ENCODE measurements at regions not wholly inside any gene's neighbourhood (a gene's known extent, or its start where the extent isn't known, plus 50 kb on each side); places are given as distances from the start of the nearest gene placed in this dataset.

DNA sequence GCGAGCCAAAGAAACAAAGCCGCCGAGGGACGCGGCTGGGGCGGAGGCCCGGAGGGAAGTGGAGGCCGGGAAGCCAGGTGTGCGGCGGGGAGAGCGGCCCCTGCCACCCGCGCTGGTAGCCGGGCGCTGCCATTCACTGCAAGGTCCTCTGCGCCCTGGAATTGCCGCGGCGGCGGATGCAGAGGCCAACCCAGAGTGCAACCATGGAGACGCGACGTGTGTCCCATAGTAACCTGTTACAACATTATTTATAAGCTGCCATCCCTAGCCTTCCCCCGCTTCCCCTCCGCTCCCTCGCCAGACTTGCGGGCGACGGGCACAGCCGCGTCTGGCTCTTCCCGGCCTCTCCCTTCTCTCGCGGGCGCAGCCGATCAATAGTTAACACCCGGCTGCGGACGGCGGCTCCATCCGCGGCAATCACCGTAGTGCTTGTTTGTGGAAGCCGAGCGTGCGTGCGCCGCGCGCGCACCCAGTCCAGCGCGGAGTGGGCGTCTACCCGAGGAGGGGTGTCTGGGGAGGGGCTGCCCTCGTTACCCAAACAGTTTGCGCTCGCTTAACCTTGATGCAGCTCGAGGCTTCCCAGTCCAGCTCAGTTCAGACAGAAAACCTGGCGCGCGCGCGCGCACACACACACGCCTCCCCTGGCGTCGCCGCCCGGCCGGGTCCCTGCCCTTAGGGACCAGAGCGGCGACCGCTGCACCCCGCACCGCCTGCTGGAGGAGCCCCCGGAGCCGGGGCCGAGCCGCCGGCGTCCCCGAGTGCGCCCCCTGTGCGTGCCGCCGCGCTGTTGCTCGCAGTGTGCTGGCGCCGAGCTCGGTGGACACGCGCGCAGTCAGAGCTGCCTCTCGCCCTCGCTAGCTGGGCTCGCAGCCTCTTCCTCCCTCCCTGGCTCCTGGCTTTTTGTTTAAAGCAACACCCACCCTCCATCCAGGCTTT is 165.4 kb upstream of the DPP6 start:
- no peak overlapping the region for H3K4me3 ChIP-seq (ENCODE audit: low read depth, low read length)
- CTCF ChIA-PET, result no interaction called here
- H3K4me1 ChIP-seq (ENCODE audit: control insufficient read depth, insufficient read depth, low read length), result no peaks in the 10 kb centered on the region
- POLR2A ChIA-PET, result no interaction called here
- H3K27ac ChIP-seq (ENCODE audit: extremely low read depth, low read depth, low read length), result no peak overlapping the region
- H3K9me3 ChIP-seq (ENCODE audit: control insufficient read depth, insufficient read depth, low read depth, low read length), result no peaks in the 10 kb centered on the region
- no peak for TF ChIP-seq ZNF792 (tag by site-specific recombination; IDR thresholded peaks at IDR 0.05)
- TF ChIP-seq, protein P1, sequence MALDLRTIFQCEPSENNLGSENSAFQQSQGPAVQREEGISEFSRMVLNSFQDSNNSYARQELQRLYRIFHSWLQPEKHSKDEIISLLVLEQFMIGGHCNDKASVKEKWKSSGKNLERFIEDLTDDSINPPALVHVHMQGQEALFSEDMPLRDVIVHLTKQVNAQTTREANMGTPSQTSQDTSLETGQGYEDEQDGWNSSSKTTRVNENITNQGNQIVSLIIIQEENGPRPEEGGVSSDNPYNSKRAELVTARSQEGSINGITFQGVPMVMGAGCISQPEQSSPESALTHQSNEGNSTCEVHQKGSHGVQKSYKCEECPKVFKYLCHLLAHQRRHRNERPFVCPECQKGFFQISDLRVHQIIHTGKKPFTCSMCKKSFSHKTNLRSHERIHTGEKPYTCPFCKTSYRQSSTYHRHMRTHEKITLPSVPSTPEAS (tag by site-specific recombination; IDR thresholded peaks at IDR 0.05), result no peak
- TF ChIP-seq, protein P2, sequence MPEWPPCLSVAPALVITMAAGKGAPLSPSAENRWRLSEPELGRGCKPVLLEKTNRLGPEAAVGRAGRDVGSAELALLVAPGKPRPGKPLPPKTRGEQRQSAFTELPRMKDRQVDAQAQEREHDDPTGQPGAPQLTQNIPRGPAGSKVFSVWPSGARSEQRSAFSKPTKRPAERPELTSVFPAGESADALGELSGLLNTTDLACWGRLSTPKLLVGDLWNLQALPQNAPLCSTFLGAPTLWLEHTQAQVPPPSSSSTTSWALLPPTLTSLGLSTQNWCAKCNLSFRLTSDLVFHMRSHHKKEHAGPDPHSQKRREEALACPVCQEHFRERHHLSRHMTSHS (tag by site-specific recombination; IDR thresholded peaks at IDR 0.05), result no peak
- no peak for TF ChIP-seq ZNF654 (tag by site-specific recombination; IDR thresholded peaks at IDR 0.05; ENCODE audit: low read depth)
- no peak for TF ChIP-seq ZNF623 (tag by site-specific recombination; IDR thresholded peaks at IDR 0.05)
- H3K36me3 ChIP-seq (ENCODE audit: control insufficient read depth in 2 of 2, insufficient read depth in 1 of 2, low read length in 2 of 2), result no peaks in the 10 kb centered on the region

DNA sequence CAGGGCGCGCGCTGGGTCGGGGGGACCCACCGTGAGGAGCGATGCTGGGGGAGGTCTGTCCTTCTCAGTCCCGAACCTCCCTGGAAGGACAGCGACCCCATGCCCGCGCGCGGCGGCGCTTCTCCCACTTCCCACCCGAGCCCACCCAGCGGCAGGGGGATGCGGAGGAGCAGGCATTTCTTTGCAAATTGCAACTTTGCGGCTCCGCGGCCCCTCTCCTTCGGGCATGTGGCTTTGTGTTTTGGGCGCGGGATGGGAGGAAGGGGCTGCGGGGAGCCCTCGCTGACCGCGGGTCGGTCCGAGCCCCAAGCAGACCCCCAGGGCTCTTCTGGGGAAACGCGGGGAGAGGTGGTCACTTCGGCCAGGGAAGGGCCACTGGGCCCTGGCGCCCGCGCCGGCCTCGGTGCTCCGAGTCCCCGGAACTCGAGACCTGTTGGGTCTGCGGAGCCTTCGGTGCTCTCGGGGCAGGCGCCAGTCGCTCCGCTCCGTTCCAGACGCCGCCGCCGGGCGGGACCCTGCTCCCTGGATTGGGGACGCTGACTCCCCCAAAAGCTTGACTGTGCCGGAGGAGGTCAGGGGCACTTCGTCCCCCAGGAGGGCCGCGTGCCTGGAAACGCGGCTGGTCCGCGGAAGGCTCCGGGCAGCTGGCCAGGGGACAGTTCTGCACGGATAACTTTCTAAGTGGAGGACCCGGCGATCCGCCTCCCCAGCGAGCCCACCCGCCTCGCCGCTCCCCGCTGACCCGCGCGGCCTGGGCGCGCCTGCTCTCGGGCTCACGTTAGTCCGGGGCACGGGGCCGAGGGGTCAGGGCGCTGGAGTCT is 164.2 kb upstream of the DPP6 start:
- no peak overlapping the region for H3K4me3 ChIP-seq (ENCODE audit: low read depth, low read length)
- no peaks in the 10 kb centered on the region for H3K4me1 ChIP-seq (ENCODE audit: control insufficient read depth, insufficient read depth, low read length)
- POLR2A ChIA-PET, result no interaction called here
- no peaks in the 10 kb centered on the region for H3K36me3 ChIP-seq (ENCODE audit: control insufficient read depth in 2 of 2, insufficient read depth in 1 of 2, low read length in 2 of 2)
- no peak overlapping the region for H3K27ac ChIP-seq (ENCODE audit: extremely low read depth, low read depth, low read length)
- no peaks in the 10 kb centered on the region for H3K9me3 ChIP-seq (ENCODE audit: control insufficient read depth, insufficient read depth, low read depth, low read length)
- TF ChIP-seq ZNF561 (tag by site-specific recombination; IDR thresholded peaks at IDR 0.05; ENCODE audit: borderline replicate concordance) (no peak), HOXA7 (CRISPR knock-in tag; IDR thresholded peaks at IDR 0.05; ENCODE audit: borderline replicate concordance) (no peak)
- CTCF ChIA-PET, result no interaction called here

DNA sequence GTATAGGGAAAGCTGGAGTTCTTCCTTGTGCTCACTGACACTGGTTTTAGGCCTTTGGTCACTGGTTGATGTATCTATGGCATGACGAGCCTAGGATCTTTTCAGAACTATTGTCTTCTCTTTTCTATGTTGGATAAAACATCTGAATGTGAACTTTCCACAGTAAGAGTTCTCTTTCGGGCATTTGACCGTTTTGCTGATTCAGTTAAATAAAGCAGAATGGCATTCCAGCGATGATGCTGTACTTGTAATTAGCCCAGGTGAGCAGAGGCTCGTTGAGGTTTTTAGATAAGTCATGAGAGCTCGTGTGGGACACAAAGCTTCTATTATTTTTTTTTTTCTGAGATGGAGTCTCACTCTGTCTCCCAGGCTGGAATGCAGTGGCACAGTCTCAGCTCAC is 160.2 kb upstream of the DPP6 start:
- ChIA-PET CTCF (interaction anchor here (0.5 kb wide), 1 partner anchor 715 kb away, joined by 3 read pairs; no protein-coding TSS in a partner anchor), POLR2A (no interaction called here)
- no peaks in the 10 kb centered on the region for H3K4me1 ChIP-seq (ENCODE audit: control insufficient read depth, insufficient read depth, low read length)
- no peaks in the 10 kb centered on the region for H3K36me3 ChIP-seq (ENCODE audit: control insufficient read depth in 2 of 2, insufficient read depth in 1 of 2, low read length in 2 of 2)
- TF ChIP-seq ZNF146 (tag by site-specific recombination; IDR thresholded peaks at IDR 0.05), result no peak
- TF ChIP-seq, protein P3, sequence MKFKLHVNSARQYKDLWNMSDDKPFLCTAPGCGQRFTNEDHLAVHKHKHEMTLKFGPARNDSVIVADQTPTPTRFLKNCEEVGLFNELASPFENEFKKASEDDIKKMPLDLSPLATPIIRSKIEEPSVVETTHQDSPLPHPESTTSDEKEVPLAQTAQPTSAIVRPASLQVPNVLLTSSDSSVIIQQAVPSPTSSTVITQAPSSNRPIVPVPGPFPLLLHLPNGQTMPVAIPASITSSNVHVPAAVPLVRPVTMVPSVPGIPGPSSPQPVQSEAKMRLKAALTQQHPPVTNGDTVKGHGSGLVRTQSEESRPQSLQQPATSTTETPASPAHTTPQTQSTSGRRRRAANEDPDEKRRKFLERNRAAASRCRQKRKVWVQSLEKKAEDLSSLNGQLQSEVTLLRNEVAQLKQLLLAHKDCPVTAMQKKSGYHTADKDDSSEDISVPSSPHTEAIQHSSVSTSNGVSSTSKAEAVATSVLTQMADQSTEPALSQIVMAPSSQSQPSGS (tag by site-specific recombination; IDR thresholded peaks at IDR 0.05; ENCODE audit: low read depth), result no peak
- no peak for TF ChIP-seq HOXA7 (CRISPR knock-in tag; IDR thresholded peaks at IDR 0.05; ENCODE audit: borderline replicate concordance)
- TF ChIP-seq, protein P4, sequence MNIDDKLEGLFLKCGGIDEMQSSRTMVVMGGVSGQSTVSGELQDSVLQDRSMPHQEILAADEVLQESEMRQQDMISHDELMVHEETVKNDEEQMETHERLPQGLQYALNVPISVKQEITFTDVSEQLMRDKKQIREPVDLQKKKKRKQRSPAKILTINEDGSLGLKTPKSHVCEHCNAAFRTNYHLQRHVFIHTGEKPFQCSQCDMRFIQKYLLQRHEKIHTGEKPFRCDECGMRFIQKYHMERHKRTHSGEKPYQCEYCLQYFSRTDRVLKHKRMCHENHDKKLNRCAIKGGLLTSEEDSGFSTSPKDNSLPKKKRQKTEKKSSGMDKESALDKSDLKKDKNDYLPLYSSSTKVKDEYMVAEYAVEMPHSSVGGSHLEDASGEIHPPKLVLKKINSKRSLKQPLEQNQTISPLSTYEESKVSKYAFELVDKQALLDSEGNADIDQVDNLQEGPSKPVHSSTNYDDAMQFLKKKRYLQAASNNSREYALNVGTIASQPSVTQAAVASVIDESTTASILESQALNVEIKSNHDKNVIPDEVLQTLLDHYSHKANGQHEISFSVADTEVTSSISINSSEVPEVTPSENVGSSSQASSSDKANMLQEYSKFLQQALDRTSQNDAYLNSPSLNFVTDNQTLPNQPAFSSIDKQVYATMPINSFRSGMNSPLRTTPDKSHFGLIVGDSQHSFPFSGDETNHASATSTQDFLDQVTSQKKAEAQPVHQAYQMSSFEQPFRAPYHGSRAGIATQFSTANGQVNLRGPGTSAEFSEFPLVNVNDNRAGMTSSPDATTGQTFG (tag by site-specific recombination; IDR thresholded peaks at IDR 0.05; ENCODE audit: borderline replicate concordance), result no peak
- no peak for TF ChIP-seq ZNF174 (tag by site-specific recombination; IDR thresholded peaks at IDR 0.05)
- TF ChIP-seq, protein P5, sequence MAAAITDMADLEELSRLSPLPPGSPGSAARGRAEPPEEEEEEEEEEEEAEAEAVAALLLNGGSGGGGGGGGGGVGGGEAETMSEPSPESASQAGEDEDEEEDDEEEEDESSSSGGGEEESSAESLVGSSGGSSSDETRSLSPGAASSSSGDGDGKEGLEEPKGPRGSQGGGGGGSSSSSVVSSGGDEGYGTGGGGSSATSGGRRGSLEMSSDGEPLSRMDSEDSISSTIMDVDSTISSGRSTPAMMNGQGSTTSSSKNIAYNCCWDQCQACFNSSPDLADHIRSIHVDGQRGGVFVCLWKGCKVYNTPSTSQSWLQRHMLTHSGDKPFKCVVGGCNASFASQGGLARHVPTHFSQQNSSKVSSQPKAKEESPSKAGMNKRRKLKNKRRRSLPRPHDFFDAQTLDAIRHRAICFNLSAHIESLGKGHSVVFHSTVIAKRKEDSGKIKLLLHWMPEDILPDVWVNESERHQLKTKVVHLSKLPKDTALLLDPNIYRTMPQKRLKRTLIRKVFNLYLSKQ (tag by site-specific recombination; IDR thresholded peaks at IDR 0.05; ENCODE audit: borderline replicate concordance), result no peak
- TF ChIP-seq ZNF48 (tag by site-specific recombination; IDR thresholded peaks at IDR 0.05), result no peak
- no peak for TF ChIP-seq ZNF23 (tag by site-specific recombination; IDR thresholded peaks at IDR 0.05; ENCODE audit: borderline replicate concordance)
- TF ChIP-seq, protein P6, sequence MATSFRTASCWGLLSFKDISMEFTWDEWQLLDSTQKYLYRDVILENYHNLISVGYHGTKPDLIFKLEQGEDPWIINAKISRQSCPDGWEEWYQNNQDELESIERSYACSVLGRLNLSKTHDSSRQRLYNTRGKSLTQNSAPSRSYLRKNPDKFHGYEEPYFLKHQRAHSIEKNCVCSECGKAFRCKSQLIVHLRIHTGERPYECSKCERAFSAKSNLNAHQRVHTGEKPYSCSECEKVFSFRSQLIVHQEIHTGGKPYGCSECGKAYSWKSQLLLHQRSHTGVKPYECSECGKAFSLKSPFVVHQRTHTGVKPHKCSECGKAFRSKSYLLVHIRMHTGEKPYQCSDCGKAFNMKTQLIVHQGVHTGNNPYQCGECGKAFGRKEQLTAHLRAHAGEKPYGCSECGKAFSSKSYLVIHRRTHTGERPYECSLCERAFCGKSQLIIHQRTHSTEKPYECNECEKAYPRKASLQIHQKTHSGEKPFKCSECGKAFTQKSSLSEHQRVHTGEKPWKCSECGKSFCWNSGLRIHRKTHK (tag by site-specific recombination; IDR thresholded peaks at IDR 0.05), result no peak
- TF ChIP-seq RBAK (tag by site-specific recombination; IDR thresholded peaks at IDR 0.05), result no peak
- TF ChIP-seq ZNF621 (tag by site-specific recombination; IDR thresholded peaks at IDR 0.05), result no peak
- no peak for TF ChIP-seq KLF7 (tag by site-specific recombination; IDR thresholded peaks at IDR 0.05; ENCODE audit: borderline replicate concordance)
- H3K4me3 ChIP-seq (ENCODE audit: low read depth, low read length), result no peak overlapping the region
- no peak overlapping the region for H3K27ac ChIP-seq (ENCODE audit: extremely low read depth, low read depth, low read length)
- H3K9me3 ChIP-seq (ENCODE audit: control insufficient read depth, insufficient read depth, low read depth, low read length), result no peaks in the 10 kb centered on the region
